ENCODE measurements at regions not wholly inside any gene's neighbourhood (a gene's known extent, or its start where the extent isn't known, plus 50 kb on each side); places are given as distances from the start of the nearest gene placed in this dataset.

- no peak for DNase-seq (ENCODE audit: low read depth, low spot score)
- Histone ChIP-seq H3K27me3 (ENCODE audit: control insufficient read depth, insufficient read depth, low read length) (no peaks in the 10 kb centered on the region), H3K27ac (ENCODE audit: low read length) (no peak overlapping the region), H3K9me3 (ENCODE audit: control insufficient read depth, insufficient read depth, low read length) (no peaks in the 10 kb centered on the region), H3K36me3 (ENCODE audit: control insufficient read depth, insufficient read depth, low read length) (no peaks in the 10 kb centered on the region), H3K4me1 (ENCODE audit: control insufficient read depth, insufficient read depth, low read length) (no peaks in the 10 kb centered on the region), H3K4me3 (ENCODE audit: low read length) (no peak overlapping the region)
- no CpG with 5 or more reads among the region's 3 CpGs for WGBS (ENCODE audit: insufficient coverage, insufficient read length)
Observed at GRCh38 chr2:12421046-12421445, 295.7 kb upstream of the TRIB2 start.

- H3K4me1 ChIP-seq (ENCODE audit: control insufficient read depth, insufficient read depth, low read length): no peaks in the 10 kb centered on the region
- no peaks in the 10 kb centered on the region for H3K27me3 ChIP-seq (ENCODE audit: control insufficient read depth, insufficient read depth, low read length)
- no peaks in the 10 kb centered on the region for H3K9me3 ChIP-seq (ENCODE audit: control insufficient read depth, insufficient read depth, low read length)
- no CpG with 5 or more reads among the region's 2 CpGs for WGBS (ENCODE audit: insufficient coverage, insufficient read length)
- no peaks in the 10 kb centered on the region for H3K36me3 ChIP-seq (ENCODE audit: control insufficient read depth, insufficient read depth, low read length)
- DNase-seq (ENCODE audit: low read depth, low spot score): no peak
- H3K4me3 ChIP-seq (ENCODE audit: low read length): no peak overlapping the region
- no peak overlapping the region for H3K27ac ChIP-seq (ENCODE audit: low read length)
Observed at GRCh38 chr2:12424219-12424618, 292.5 kb upstream of the TRIB2 start.

GRCh38 chr2:12424809-12425208, 291.9 kb upstream of the TRIB2 start:
- Histone ChIP-seq H3K27ac (ENCODE audit: low read length) (no peak overlapping the region), H3K36me3 (ENCODE audit: control insufficient read depth, insufficient read depth, low read length) (no peaks in the 10 kb centered on the region), H3K4me3 (ENCODE audit: low read length) (no peak overlapping the region), H3K9me3 (ENCODE audit: control insufficient read depth, insufficient read depth, low read length) (no peaks in the 10 kb centered on the region), H3K27me3 (ENCODE audit: control insufficient read depth, insufficient read depth, low read length) (no peaks in the 10 kb centered on the region), H3K4me1 (ENCODE audit: control insufficient read depth, insufficient read depth, low read length) (no peaks in the 10 kb centered on the region)
- no peak for DNase-seq (ENCODE audit: low read depth, low spot score)
- no CpG with 5 or more reads among the region's 3 CpGs for WGBS (ENCODE audit: insufficient coverage, insufficient read length)

GRCh38 chr2:12428324-12428723, 288.4 kb upstream of the TRIB2 start:
- Histone ChIP-seq H3K4me3 (ENCODE audit: low read length) (no peak overlapping the region), H3K27me3 (ENCODE audit: control insufficient read depth, insufficient read depth, low read length) (no peaks in the 10 kb centered on the region), H3K9me3 (ENCODE audit: control insufficient read depth, insufficient read depth, low read length) (no peaks in the 10 kb centered on the region), H3K4me1 (ENCODE audit: control insufficient read depth, insufficient read depth, low read length) (no peaks in the 10 kb centered on the region), H3K36me3 (ENCODE audit: control insufficient read depth, insufficient read depth, low read length) (no peaks in the 10 kb centered on the region), H3K27ac (ENCODE audit: low read length) (no peak overlapping the region)
- WGBS (ENCODE audit: insufficient coverage, insufficient read length): no CpG with 5 or more reads among the region's 5 CpGs
- no peak for DNase-seq (ENCODE audit: low read depth, low spot score)

GRCh38 chr2:12428786-12429185, 287.9 kb upstream of the TRIB2 start:
- no peak overlapping the region for H3K27ac ChIP-seq (ENCODE audit: low read length)
- no peaks in the 10 kb centered on the region for H3K27me3 ChIP-seq (ENCODE audit: control insufficient read depth, insufficient read depth, low read length)
- H3K4me1 ChIP-seq (ENCODE audit: control insufficient read depth, insufficient read depth, low read length): no peaks in the 10 kb centered on the region
- DNase-seq (ENCODE audit: low read depth, low spot score): no peak
- H3K4me3 ChIP-seq (ENCODE audit: low read length): no peak overlapping the region
- H3K36me3 ChIP-seq (ENCODE audit: control insufficient read depth, insufficient read depth, low read length): no peaks in the 10 kb centered on the region
- WGBS (ENCODE audit: insufficient coverage, insufficient read length): no CpG with 5 or more reads among the region's 1 CpG
- H3K9me3 ChIP-seq (ENCODE audit: control insufficient read depth, insufficient read depth, low read length): no peaks in the 10 kb centered on the region

DNA sequence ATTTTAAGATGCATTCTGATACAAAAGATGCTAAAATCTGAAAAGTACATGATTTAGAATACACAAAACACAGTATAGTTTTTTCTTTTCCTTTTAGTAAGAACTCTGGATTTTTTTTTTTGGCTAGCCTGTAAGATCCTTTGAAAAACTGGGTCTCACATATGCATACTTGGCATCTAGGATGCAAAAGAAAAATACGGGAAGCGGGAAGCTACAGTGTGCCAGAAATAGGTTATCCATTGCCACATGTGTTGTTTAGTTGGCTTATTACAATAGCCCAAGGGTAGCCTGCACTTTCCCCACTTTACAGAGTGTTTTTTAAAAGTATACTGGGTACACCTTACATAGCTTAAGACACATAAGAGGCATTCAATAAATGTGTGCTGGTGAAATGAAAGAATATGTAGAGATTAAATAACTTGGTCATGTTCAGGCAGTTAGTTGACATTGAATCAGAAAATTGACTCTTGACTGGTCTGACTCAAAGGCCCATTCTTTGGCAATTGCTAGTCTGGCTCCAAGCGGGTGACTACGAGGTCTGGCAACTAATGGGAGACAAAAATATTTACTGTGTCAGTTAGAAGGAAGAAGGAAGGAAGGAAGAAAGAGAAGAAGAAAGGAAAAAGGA, 286.8 kb upstream of the TRIB2 start:
- Histone ChIP-seq H3K4me3 (ENCODE audit: low read length) (no peak overlapping the region), H3K27ac (ENCODE audit: low read length) (no peak overlapping the region), H3K9me3 (ENCODE audit: control insufficient read depth, insufficient read depth, low read length) (no peaks in the 10 kb centered on the region), H3K27me3 (ENCODE audit: control insufficient read depth, insufficient read depth, low read length) (no peaks in the 10 kb centered on the region), H3K4me1 (ENCODE audit: control insufficient read depth, insufficient read depth, low read length) (no peaks in the 10 kb centered on the region), H3K36me3 (ENCODE audit: control insufficient read depth, insufficient read depth, low read length) (no peaks in the 10 kb centered on the region)
- DNase-seq (ENCODE audit: low read depth, low spot score): no peak
- no CpG with 5 or more reads among the region's 4 CpGs for WGBS (ENCODE audit: insufficient coverage, insufficient read length)

- WGBS (ENCODE audit: insufficient coverage, insufficient read length): 100% methylated on average over 1 of the region's 6 CpGs
- H3K9me3 ChIP-seq (ENCODE audit: control insufficient read depth, insufficient read depth, low read length): no peaks in the 10 kb centered on the region
- no peaks in the 10 kb centered on the region for H3K36me3 ChIP-seq (ENCODE audit: control insufficient read depth, insufficient read depth, low read length)
- H3K4me1 ChIP-seq (ENCODE audit: control insufficient read depth, insufficient read depth, low read length): no peaks in the 10 kb centered on the region
- no peak overlapping the region for H3K4me3 ChIP-seq (ENCODE audit: low read length)
- H3K27me3 ChIP-seq (ENCODE audit: control insufficient read depth, insufficient read depth, low read length): no peaks in the 10 kb centered on the region
- DNase-seq (ENCODE audit: low read depth, low spot score): no peak
- no peak overlapping the region for H3K27ac ChIP-seq (ENCODE audit: low read length)
Observed at GRCh38 chr2:12430407-12431133, 286.2 kb upstream of the TRIB2 start.

DNA sequence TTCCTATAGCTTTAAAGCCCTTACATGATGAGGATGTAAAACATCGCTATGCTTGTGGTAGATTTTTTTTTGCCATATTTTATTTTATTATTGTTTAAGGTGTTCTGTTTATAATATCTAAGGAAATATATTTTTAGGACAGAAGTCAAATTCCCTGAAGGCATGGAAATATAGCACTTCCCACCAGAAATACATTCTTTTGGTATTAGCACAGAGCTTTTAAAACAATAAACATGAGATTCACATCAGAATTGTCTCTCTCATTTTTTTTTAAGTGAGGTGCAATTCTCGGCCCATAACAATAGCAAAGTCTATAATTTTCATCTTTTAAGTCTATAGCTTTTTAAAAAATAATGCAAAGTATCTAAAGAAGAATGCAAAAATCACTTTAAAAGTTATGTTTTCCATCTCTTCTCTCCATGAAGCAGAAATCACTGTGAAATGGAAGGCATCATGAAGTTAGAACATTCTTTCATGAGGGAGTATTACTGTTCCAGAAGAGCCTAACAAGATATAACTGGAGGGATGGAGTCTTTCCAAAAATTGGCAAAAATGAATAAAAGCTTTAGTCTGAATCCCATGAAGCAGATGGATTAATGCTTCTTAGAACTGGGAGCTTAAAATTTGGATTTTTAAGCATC, 283.6 kb upstream of the TRIB2 start:
- DNase-seq (ENCODE audit: low read depth, low spot score): no peak
- no peak overlapping the region for H3K27ac ChIP-seq (ENCODE audit: low read length)
- H3K9me3 ChIP-seq (ENCODE audit: control insufficient read depth, insufficient read depth, low read length): no peaks in the 10 kb centered on the region
- no peaks in the 10 kb centered on the region for H3K36me3 ChIP-seq (ENCODE audit: control insufficient read depth, insufficient read depth, low read length)
- H3K27me3 ChIP-seq (ENCODE audit: control insufficient read depth, insufficient read depth, low read length): no peaks in the 10 kb centered on the region
- H3K4me1 ChIP-seq (ENCODE audit: control insufficient read depth, insufficient read depth, low read length): no peaks in the 10 kb centered on the region
- WGBS (ENCODE audit: insufficient coverage, insufficient read length): no CpG with 5 or more reads among the region's 2 CpGs
- H3K4me3 ChIP-seq (ENCODE audit: low read length): no peak overlapping the region

- no peaks in the 10 kb centered on the region for H3K9me3 ChIP-seq (ENCODE audit: control insufficient read depth, insufficient read depth, low read length)
- H3K27me3 ChIP-seq (ENCODE audit: control insufficient read depth, insufficient read depth, low read length): no peaks in the 10 kb centered on the region
- H3K36me3 ChIP-seq (ENCODE audit: control insufficient read depth, insufficient read depth, low read length): no peaks in the 10 kb centered on the region
- no peaks in the 10 kb centered on the region for H3K4me1 ChIP-seq (ENCODE audit: control insufficient read depth, insufficient read depth, low read length)
- H3K27ac ChIP-seq (ENCODE audit: low read length): no peak overlapping the region
- H3K4me3 ChIP-seq (ENCODE audit: low read length): no peak overlapping the region
- WGBS (ENCODE audit: insufficient coverage, insufficient read length): no CpG with 5 or more reads among the region's 2 CpGs
- no peak for DNase-seq (ENCODE audit: low read depth, low spot score)
Observed at GRCh38 chr2:12433626-12433990, 283.1 kb upstream of the TRIB2 start.

DNA sequence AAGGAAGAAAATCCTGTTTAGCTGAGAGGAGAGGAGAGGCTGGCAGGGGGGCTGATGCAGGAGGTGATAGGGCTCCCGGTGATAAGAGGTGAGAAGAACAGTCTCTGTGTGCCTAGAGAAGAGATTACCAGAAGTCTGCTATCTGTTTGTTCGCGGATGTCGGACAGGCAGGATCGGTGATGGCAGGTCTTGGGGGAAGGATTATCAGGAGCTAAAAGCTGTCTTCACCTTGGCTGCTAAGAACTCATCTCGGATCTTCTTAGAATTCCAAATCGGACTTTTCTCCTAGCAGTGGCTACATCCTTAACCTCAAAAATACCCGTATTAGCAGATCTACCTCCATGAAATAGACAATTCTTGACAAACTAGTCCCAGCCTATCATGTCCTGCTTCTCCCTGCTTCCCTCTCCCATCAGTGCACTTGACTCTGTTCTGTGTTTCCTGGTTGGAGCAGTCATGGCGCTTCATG, 282.1 kb upstream of the TRIB2 start:
- no peak for DNase-seq (ENCODE audit: low read depth, low spot score)
- Histone ChIP-seq H3K27ac (ENCODE audit: low read length) (no peak overlapping the region), H3K9me3 (ENCODE audit: control insufficient read depth, insufficient read depth, low read length) (no peaks in the 10 kb centered on the region), H3K4me1 (ENCODE audit: control insufficient read depth, insufficient read depth, low read length) (no peaks in the 10 kb centered on the region), H3K36me3 (ENCODE audit: control insufficient read depth, insufficient read depth, low read length) (no peaks in the 10 kb centered on the region), H3K4me3 (ENCODE audit: low read length) (no peak overlapping the region), H3K27me3 (ENCODE audit: control insufficient read depth, insufficient read depth, low read length) (no peaks in the 10 kb centered on the region)
- no CpG with 5 or more reads among the region's 9 CpGs for WGBS (ENCODE audit: insufficient coverage, insufficient read length)

Data from iPS DF 6.9 (cell line).